HepG2 (cell line): ENCODE measurements at regions not wholly inside any gene's neighbourhood (a gene's known extent, or its start where the extent isn't known, plus 50 kb on each side); places are given as distances from the start of the nearest gene placed in this dataset.

Experiments
- ATAC-seq: fragments of 200-7000 bp; cut with Tn5 transposase; 3 replicates; pipeline ENCODE4 v1.9.1; 2020; ENCODE audit warnings: mild to moderate bottlenecking, moderate library complexity
- BruUV-seq: library from RNA; stranded (reverse); fragments of 400-500 nt; replicated peaks from 2 replicates; lab custom pipeline; 2021; lab: Mats Ljungman, UMichigan
- CTCF ChIA-PET: fragments of 300-600 bp; formaldehyde crosslinking; extraction: SDS; loops from one replicate; lab custom pipeline; 2021; ENCODE audit warnings: low total read pairs, inconsistent platforms, low intra/inter-chr PET ratio; lab: Yijun Ruan, JAX
- POLR2A ChIA-PET: fragments of 350-600 bp; sonication (Branson Sonifier 250); formaldehyde crosslinking; loops from one replicate; lab custom pipeline; 2020; ENCODE audit warnings: antibody characterized with exemption, inconsistent platforms; lab: Yijun Ruan, JAX
- DNase-seq: peaks from one replicate; pipeline ENCODE4 v3.0.0-alpha.2; 2015; ENCODE audit warnings: low spot score
- FAIRE-seq: peaks from 3 replicates; lab custom pipeline; 2011; peaks lifted over from hg19 to GRCh38; lab: Jason Lieb, UNC
- H2AFZ ChIP-seq: one replicate; pipeline ENCODE4 v1.6.1; 2011; ENCODE audit warnings: low read length, inconsistent platforms
- H3K27ac ChIP-seq: fragments of 300-600 bp; 3 replicates; pipeline ENCODE4 v1.8.0; 2011; ENCODE audit warnings: mixed run types, mild to moderate bottlenecking, mixed read lengths, low read length, inconsistent platforms; ENCODE audit not compliant: insufficient read depth; ENCODE audit errors: extremely low read length
- H3K27me3 ChIP-seq, 2 experiments: fragments of 200-600 bp in 1 of 2; 2 replicates in 1 of 2; 3 replicates in 1 of 2; pipeline versions ENCODE4 v1.6.0 to v1.8.0; 2011; ENCODE audit warnings: low read length in 2 of 2, mild to moderate bottlenecking in 2 of 2, moderate library complexity in 2 of 2, inconsistent platforms in 1 of 2; ENCODE audit not compliant: insufficient read depth in 2 of 2, control insufficient read depth in 1 of 2
- H3K36me3 ChIP-seq, 2 experiments: fragments of 200-600 bp in 1 of 2; replicated peaks in 1 of 2; 2 replicates in 1 of 2; 3 replicates in 1 of 2; pipeline versions ENCODE4 v1.5.1 to v1.8.0; 2011; ENCODE audit warnings: low read length in 2 of 2, inconsistent platforms in 1 of 2; ENCODE audit not compliant: insufficient read depth in 2 of 2, control insufficient read depth in 1 of 2
- H3K4me1 ChIP-seq: 2 replicates; pipeline ENCODE4 v1.5.1; 2012; ENCODE audit warnings: low read length, inconsistent platforms; ENCODE audit not compliant: insufficient read depth
- H3K4me2 ChIP-seq: 2 replicates; pipeline ENCODE4 v1.6.0; 2011; ENCODE audit warnings: low read depth, low read length, inconsistent platforms
- H3K4me3 ChIP-seq, 3 experiments: fragments of 200-600 bp in 1 of 3; sonication (generic), shearing (Covaris generic) in 1 of 3; replicated peaks in 1 of 3; 2 replicates each; pipeline ENCODE4 v1.5.1; 2011 to 2016; ENCODE audit warnings: low read length in 3 of 3, inconsistent platforms in 2 of 3, low read depth in 2 of 3, mild to moderate bottlenecking in 2 of 3, control low read depth in 1 of 3, mixed read lengths in 1 of 3; ENCODE audit not compliant: insufficient read depth in 1 of 3
- H3K79me2 ChIP-seq: one replicate; pipeline ENCODE4 v1.6.1; 2011; ENCODE audit warnings: low read length, inconsistent platforms; ENCODE audit not compliant: insufficient read depth
- H3K9ac ChIP-seq: 2 replicates; pipeline ENCODE4 v1.6.0; 2011; ENCODE audit warnings: mild to moderate bottlenecking, low read depth, low read length, inconsistent platforms; ENCODE audit not compliant: insufficient read depth
- H3K9me3 ChIP-seq: 2 replicates; pipeline ENCODE4 v1.5.1; 2012; ENCODE audit warnings: mild to moderate bottlenecking, low read length
- H4K20me1 ChIP-seq: 2 replicates; pipeline ENCODE4 v1.6.0; 2011; ENCODE audit warnings: inconsistent platforms, mild to moderate bottlenecking, low read length, moderate library complexity; ENCODE audit not compliant: insufficient read depth
- CENPT ChIP-seq: sonication (generic); formaldehyde crosslinking; IDR thresholded peaks from 2 replicates; pipeline ENCODE4 v1.8.0; 2022; ENCODE audit warnings: low read depth, mild to moderate bottlenecking, moderate library complexity, missing genetic modification reagents
- MYPOP ChIP-seq: sonication (generic); formaldehyde crosslinking; IDR thresholded peaks from 2 replicates; pipeline ENCODE4 v1.8.1; 2023; ENCODE audit warnings: mild to moderate bottlenecking, moderate library complexity, missing genetic modification reagents
- NFE2 ChIP-seq: sonication (generic); formaldehyde crosslinking; IDR thresholded peaks from 2 replicates; pipeline ENCODE4 v1.4.0; 2020; ENCODE audit warnings: missing genetic modification reagents
- NONO ChIP-seq, 2 experiments: fragments of 450-650 bp in 1 of 2; sonication (generic) in 1 of 2; formaldehyde crosslinking in 1 of 2; IDR thresholded peaks in 1 of 2; conservative IDR thresholded peaks in 1 of 2; 2 replicates each; pipeline versions ENCODE4 v1.6.1 to v1.8.0; 2017 to 2022; ENCODE audit warnings: mild to moderate bottlenecking in 1 of 2, missing genetic modification reagents in 1 of 2, moderate library complexity in 1 of 2
- UBTF ChIP-seq: sonication (generic); formaldehyde crosslinking; IDR thresholded peaks from 2 replicates; pipeline ENCODE4 v1.4.0; 2020; ENCODE audit warnings: mild to moderate bottlenecking, missing genetic modification reagents
- ZNF274 ChIP-seq: sonication (generic); formaldehyde crosslinking; IDR thresholded peaks from 2 replicates; pipeline ENCODE4 v1.5.1; 2020; ENCODE audit warnings: mild to moderate bottlenecking, missing genetic modification reagents
- ZNF563 ChIP-seq: sonication (generic); formaldehyde crosslinking; IDR thresholded peaks from 2 replicates; pipeline ENCODE4 v1.8.0; 2022; ENCODE audit warnings: mild to moderate bottlenecking, moderate library complexity, missing genetic modification reagents
- ZNF605 ChIP-seq: sonication (generic); formaldehyde crosslinking; IDR thresholded peaks from 2 replicates; pipeline ENCODE4 v1.8.0; 2022; ENCODE audit warnings: mild to moderate bottlenecking, missing genetic modification reagents
- ZNF790 ChIP-seq: sonication (generic); formaldehyde crosslinking; IDR thresholded peaks from 2 replicates; pipeline ENCODE4 v1.8.0; 2022; ENCODE audit warnings: missing genetic modification reagents, mild to moderate bottlenecking, borderline replicate concordance
- WGBS: methylation state at CpG from one replicate; pipeline ENCODE4 v1.1.6; 2017; ENCODE audit warnings: low lambda C conversion rate; 5-methylcytosine and 5-hydroxymethylcytosine counted together
- in situ Hi-C: cut with HindIII; loops from 2 replicates; pipeline ENCODE4 v1.10.0; 2017; ENCODE audit warnings: low pct_unique_long_range_greater_than_20kb; ENCODE audit not compliant: extremely low pct_ligation_motif_present
- intact Hi-C: fragments of 100-400 bp; cut with micrococcal nuclease; formaldehyde crosslinking; loops from one replicate; pipeline ENCODE4 v1.10.0; 2022; ENCODE audit not compliant: unreplicated experiment

GRCh38 chr7:48703466-48703865, 220.9 kb upstream of the CDC14C start:
- Histone ChIP-seq H3K9ac (no peak overlapping the region), H4K20me1 (no peaks in the 10 kb centered on the region), H3K27me3 (no peaks in the 10 kb centered on the region), H3K4me1 (no peaks in the 10 kb centered on the region), H3K79me2 (no peaks in the 10 kb centered on the region), H3K4me3 (no peak overlapping the region), H3K36me3 (no peaks in the 10 kb centered on the region), H2AFZ (no peak overlapping the region), H3K4me2 (no peak overlapping the region), H3K9me3 (no peaks in the 10 kb centered on the region), H3K27ac (no peak overlapping the region)
- no peak for FAIRE-seq
- intact Hi-C loops (no loop called here), in situ Hi-C loops (no loop called here)
- POLR2A ChIA-PET, result no interaction called here
- no peak for DNase-seq
- no TSS peak for BruUV-seq
- ATAC-seq, result no peak
- WGBS, result 5% methylated on average over 5 of the region's 5 CpGs
- no peak for TF ChIP-seq ZNF563 (CRISPR knock-in tag)
- no peak for TF ChIP-seq MYPOP (CRISPR knock-in tag)
- TF ChIP-seq NONO (IDR thresholded peaks at IDR 0.05), result no peak
- TF ChIP-seq NONO (CRISPR knock-in tag; conservative IDR thresholded peaks at IDR 0.05), result no peak
- no peak for TF ChIP-seq NFE2 (CRISPR knock-in tag)
- no peak for TF ChIP-seq ZNF790 (CRISPR knock-in tag)
- TF ChIP-seq ZNF274 (CRISPR knock-in tag), result no peak
- no peak for TF ChIP-seq UBTF
- TF ChIP-seq CENPT (CRISPR knock-in tag), result no peak
- TF ChIP-seq ZNF605 (CRISPR knock-in tag), result no peak
- CTCF ChIA-PET, result no interaction called here
